Naive thymus-derived CD8-positive, alpha-beta T cell (primary cell): ENCODE measurements at regions not wholly inside any gene's neighbourhood (a gene's known extent, or its start where the extent isn't known, plus 50 kb on each side); places are given as distances from the start of the nearest gene placed in this dataset.

Experiments used
- ATAC-seq, 2 donors: fragments of 150-1000 bp; cut with Tn5 transposase in 1 of 2; sonication (Bioruptor Pico), chemical (Tn5 transposase) in 1 of 2; 1 replicate in 1 of 2; 2 replicates in 1 of 2; pipeline ENCODE4 v1.10.0; 2021; ENCODE audit warnings: mild to moderate bottlenecking in 2 of 2, moderate library complexity in 2 of 2
- POLR2A ChIA-PET: fragments of 350-600 bp; sonication (Branson Sonifier 250); formaldehyde crosslinking; loops from one replicate; lab custom pipeline; 2021; ENCODE audit warnings: antibody characterized with exemption; lab: Charles Lee
- DNase-seq, 10 donors: peaks; one replicate each; pipeline versions ENCODE4 v3.0.0 to v3.0.0-alpha.2; 2020 to 2022
- H3K27ac Mint-ChIP-seq, 10 donors: one replicate each; pipeline ENCODE4 v1.8.0; 2020 to 2022; ENCODE audit warnings: mild to moderate bottlenecking in 10 of 10, mixed read lengths in 10 of 10, moderate library complexity in 4 of 10, inconsistent platforms in 1 of 10
- H3K27me3 Mint-ChIP-seq, 5 donors: one replicate each; pipeline ENCODE4 v1.8.0; 2021 to 2022; ENCODE audit warnings: mixed read lengths in 5 of 5
- H3K36me3 Mint-ChIP-seq, 3 donors: one replicate each; pipeline ENCODE4 v1.8.0; 2020 to 2022; ENCODE audit warnings: mixed read lengths in 3 of 3, mild to moderate bottlenecking in 2 of 3, inconsistent platforms in 1 of 3
- H3K4me1 Mint-ChIP-seq, 4 donors: one replicate each; pipeline ENCODE4 v1.8.0; 2021 to 2022; ENCODE audit warnings: mixed read lengths in 4 of 4
- H3K4me3 Mint-ChIP-seq, 10 donors: one replicate each; pipeline ENCODE4 v1.8.0; 2020 to 2022; ENCODE audit warnings: mild to moderate bottlenecking in 10 of 10, mixed read lengths in 10 of 10, moderate library complexity in 6 of 10, inconsistent platforms in 1 of 10
- H3K9me3 Mint-ChIP-seq, 9 donors: one replicate each; pipeline ENCODE4 v1.8.0; 2020 to 2022; ENCODE audit warnings: mixed read lengths in 9 of 9, mild to moderate bottlenecking in 3 of 9, inconsistent platforms in 1 of 9, moderate library complexity in 1 of 9

GRCh38 chr5:82784521-82784920 lies 292.7 kb downstream of the TMEM167A start:
- no peaks in the 10 kb centered on the region for H3K4me1 Mint-ChIP-seq
- no peak overlapping the region for H3K27ac Mint-ChIP-seq
- POLR2A ChIA-PET = no interaction called here
- DNase-seq (no peak), ATAC-seq (no peak)
- peaks cover 0 to 5% (median 0%) of the 10 kb centered on the region in 5 donors for H3K27me3 Mint-ChIP-seq
- peaks cover 0 to 2% (median 0%) of the 10 kb centered on the region in 9 donors for H3K9me3 Mint-ChIP-seq
- H3K36me3 Mint-ChIP-seq = no peaks in the 10 kb centered on the region
- no peak overlapping the region for H3K4me3 Mint-ChIP-seq

- H3K27me3 Mint-ChIP-seq = peaks cover 0 to 9% (median 0%) of the 10 kb centered on the region in 5 donors
- ATAC-seq = no peak
- H3K4me1 Mint-ChIP-seq = peaks cover 0 to 5% (median 3%) of the 10 kb centered on the region in 4 donors
- no peak for DNase-seq
- no peaks in the 10 kb centered on the region for H3K36me3 Mint-ChIP-seq
- peaks cover 0 to 2% (median 0%) of the 10 kb centered on the region in 9 donors for H3K9me3 Mint-ChIP-seq
- H3K27ac Mint-ChIP-seq = peak overlapping the region in 1 of 10 donors; percentile 8
- H3K4me3 Mint-ChIP-seq = no peak overlapping the region
- POLR2A ChIA-PET = no interaction called here
Measured at GRCh38 chr5:82777106-82777505, 300.1 kb downstream of the TMEM167A start.

- Mint-ChIP-seq H3K4me3 (no peak overlapping the region), H3K9me3 (no peaks in the 10 kb centered on the region), H3K4me1 (peaks cover 0 to 5% (median 3%) of the 10 kb centered on the region in 4 donors), H3K27me3 (peaks cover 0 to 15% (median 4%) of the 10 kb centered on the region in 5 donors), H3K27ac (no peak overlapping the region), H3K36me3 (no peaks in the 10 kb centered on the region)
- DNase-seq = no peak
- no peak for ATAC-seq
- POLR2A ChIA-PET = no interaction called here
Measured at GRCh38 chr5:82772281-82772680, 304.9 kb downstream of the TMEM167A start.

DNA sequence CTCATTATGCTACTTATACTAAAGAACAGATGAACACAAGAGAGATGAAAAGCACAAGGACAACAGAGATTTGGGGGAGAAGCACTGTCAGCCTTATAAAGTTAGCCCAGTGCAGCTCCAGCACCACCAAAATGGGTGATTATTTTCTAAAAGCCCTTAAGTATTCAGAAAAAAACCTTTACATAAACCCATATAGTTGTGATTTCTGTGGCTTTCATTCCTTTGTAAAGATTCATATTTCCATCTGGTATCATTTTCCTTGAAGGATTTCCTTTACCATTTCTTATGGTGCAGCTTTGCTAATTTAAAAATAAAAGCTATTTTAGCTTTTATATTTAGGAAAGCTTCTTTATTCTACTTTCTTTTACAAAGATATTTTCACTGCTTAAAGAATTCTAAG lies 311.0 kb downstream of the TMEM167A start:
- H3K27me3 Mint-ChIP-seq = peaks cover 0 to 10% (median 3%) of the 10 kb centered on the region in 5 donors
- no peak overlapping the region for H3K4me3 Mint-ChIP-seq
- H3K36me3 Mint-ChIP-seq = no peaks in the 10 kb centered on the region
- DNase-seq = no peak
- H3K27ac Mint-ChIP-seq = no peak overlapping the region
- POLR2A ChIA-PET = no interaction called here
- no peaks in the 10 kb centered on the region for H3K4me1 Mint-ChIP-seq
- no peak for ATAC-seq
- no peaks in the 10 kb centered on the region for H3K9me3 Mint-ChIP-seq

DNA sequence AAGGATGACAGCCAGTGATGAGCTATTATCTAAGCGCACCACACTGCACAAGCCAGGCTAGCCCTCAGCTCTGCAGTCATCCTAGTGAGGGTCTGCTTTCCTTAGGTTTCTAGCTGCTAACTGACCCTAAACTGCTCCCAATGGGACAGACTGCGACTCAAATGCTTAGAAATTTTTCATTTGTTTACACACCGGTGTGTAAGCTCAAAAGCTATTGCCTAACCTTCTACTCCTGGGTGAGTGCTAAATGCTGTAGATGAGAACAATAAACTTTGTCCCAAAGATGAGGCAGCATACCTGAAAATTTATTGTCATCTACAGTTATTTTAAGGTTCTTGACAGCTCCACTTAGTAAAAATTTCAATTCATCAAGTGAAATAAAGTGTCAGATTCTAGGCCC lies 311.4 kb downstream of the TMEM167A start:
- peaks cover 0 to 7% (median 2%) of the 10 kb centered on the region in 5 donors for H3K27me3 Mint-ChIP-seq
- no peaks in the 10 kb centered on the region for H3K4me1 Mint-ChIP-seq
- H3K27ac Mint-ChIP-seq = no peak overlapping the region
- POLR2A ChIA-PET = no interaction called here
- no peaks in the 10 kb centered on the region for H3K36me3 Mint-ChIP-seq
- DNase-seq (no peak), ATAC-seq (no peak)
- no peaks in the 10 kb centered on the region for H3K9me3 Mint-ChIP-seq
- no peak overlapping the region for H3K4me3 Mint-ChIP-seq

DNA sequence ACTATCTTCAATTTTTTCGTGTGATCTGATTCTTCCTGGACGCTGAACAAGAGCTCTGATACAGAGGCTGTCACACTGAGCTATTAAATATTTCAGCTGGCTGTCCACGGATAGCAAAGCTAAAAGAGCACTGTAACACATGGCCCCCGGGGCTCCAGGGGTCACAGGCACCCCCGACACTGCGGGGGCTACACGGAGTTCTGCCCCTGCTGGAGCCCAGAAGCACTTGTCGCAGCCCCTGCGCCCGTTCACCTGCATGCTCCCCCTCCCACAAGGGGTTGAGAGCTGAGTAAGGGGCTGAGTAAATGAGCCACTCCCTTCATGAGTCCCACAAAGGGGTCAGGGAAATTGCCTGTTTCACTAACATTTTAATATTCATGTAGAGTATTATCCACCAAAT lies 316.3 kb downstream of the TMEM167A start:
- POLR2A ChIA-PET = no interaction called here
- ATAC-seq (no peak), DNase-seq (no peak)
- H3K27ac Mint-ChIP-seq = no peak overlapping the region
- peaks cover 0 to 1% (median 0%) of the 10 kb centered on the region in 4 donors for H3K4me1 Mint-ChIP-seq
- H3K36me3 Mint-ChIP-seq = no peaks in the 10 kb centered on the region
- no peaks in the 10 kb centered on the region for H3K9me3 Mint-ChIP-seq
- peaks cover 0 to 3% (median 0%) of the 10 kb centered on the region in 5 donors for H3K27me3 Mint-ChIP-seq
- H3K4me3 Mint-ChIP-seq = no peak overlapping the region

GRCh38 chr5:82758881-82759280 lies 318.3 kb downstream of the TMEM167A start:
- Mint-ChIP-seq H3K36me3 (no peaks in the 10 kb centered on the region), H3K9me3 (no peaks in the 10 kb centered on the region), H3K4me3 (no peak overlapping the region), H3K4me1 (peaks cover 0 to 1% (median 0%) of the 10 kb centered on the region in 4 donors), H3K27ac (no peak overlapping the region), H3K27me3 (peaks cover 0 to 3% (median 0%) of the 10 kb centered on the region in 5 donors)
- DNase-seq (no peak), ATAC-seq (no peak)
- POLR2A ChIA-PET = no interaction called here

- H3K4me3 Mint-ChIP-seq = no peak overlapping the region
- DNase-seq (no peak), ATAC-seq (no peak)
- POLR2A ChIA-PET = no interaction called here
- H3K4me1 Mint-ChIP-seq = peaks cover 0 to 1% (median under 1%) of the 10 kb centered on the region in 4 donors
- peaks cover 0 to 3% (median 0%) of the 10 kb centered on the region in 5 donors for H3K27me3 Mint-ChIP-seq
- no peaks in the 10 kb centered on the region for H3K36me3 Mint-ChIP-seq
- H3K27ac Mint-ChIP-seq = no peak overlapping the region
- H3K9me3 Mint-ChIP-seq = peaks cover 0 to 9% (median 3%) of the 10 kb centered on the region in 9 donors
Measured at GRCh38 chr5:82754759-82755158, 322.4 kb downstream of the TMEM167A start.

GRCh38 chr5:82754036-82754746 lies 323.0 kb downstream of the TMEM167A start:
- POLR2A ChIA-PET = no interaction called here
- no peak overlapping the region for H3K4me3 Mint-ChIP-seq
- peaks cover 0 to 3% (median 0%) of the 10 kb centered on the region in 5 donors for H3K27me3 Mint-ChIP-seq
- DNase-seq = no peak
- H3K9me3 Mint-ChIP-seq = peaks cover 0 to 9% (median 3%) of the 10 kb centered on the region in 9 donors
- ATAC-seq = no peak
- H3K27ac Mint-ChIP-seq = no peak overlapping the region
- H3K4me1 Mint-ChIP-seq = peaks cover 4 to 6% (median 4%) of the 10 kb centered on the region in 4 donors
- H3K36me3 Mint-ChIP-seq = no peaks in the 10 kb centered on the region

DNA sequence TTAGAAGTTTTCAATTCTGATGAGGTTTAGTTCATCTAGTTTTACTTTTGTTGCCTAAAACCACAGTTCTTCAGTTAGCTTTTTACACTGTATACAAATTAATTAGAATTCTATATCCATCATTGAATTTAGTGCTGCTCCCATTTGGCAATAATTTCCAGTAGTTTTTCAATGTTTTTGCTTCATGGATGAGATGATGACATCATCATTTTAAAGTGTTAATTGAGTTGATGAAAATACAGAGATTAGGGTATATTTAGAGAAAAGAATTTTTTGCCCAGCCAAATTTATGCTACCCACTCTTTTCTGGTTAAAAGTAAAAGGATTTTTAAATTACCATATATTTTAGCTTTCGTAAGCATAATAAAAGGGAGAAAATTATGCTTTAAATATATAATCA lies 323.8 kb downstream of the TMEM167A start:
- ATAC-seq (no peak), DNase-seq (no peak)
- H3K4me3 Mint-ChIP-seq = no peak overlapping the region
- H3K9me3 Mint-ChIP-seq = peaks cover 0 to 9% (median 3%) of the 10 kb centered on the region in 9 donors
- peaks cover 0 to 3% (median 0%) of the 10 kb centered on the region in 5 donors for H3K27me3 Mint-ChIP-seq
- H3K36me3 Mint-ChIP-seq = no peaks in the 10 kb centered on the region
- no peak overlapping the region for H3K27ac Mint-ChIP-seq
- H3K4me1 Mint-ChIP-seq = peaks cover 9 to 14% (median 13%) of the 10 kb centered on the region in 4 donors
- POLR2A ChIA-PET = no interaction called here

- H3K4me3 Mint-ChIP-seq = no peak overlapping the region
- POLR2A ChIA-PET = no interaction called here
- ATAC-seq (no peak), DNase-seq (no peak)
- H3K9me3 Mint-ChIP-seq = peaks cover 0 to 9% (median 3%) of the 10 kb centered on the region in 9 donors
- H3K27ac Mint-ChIP-seq = peak overlapping the region in 3 of 10 donors; percentile 51 to 95 (median 53)
- peaks cover 0 to 1% (median 0%) of the 10 kb centered on the region in 5 donors for H3K27me3 Mint-ChIP-seq
- H3K4me1 Mint-ChIP-seq = peaks cover 16 to 29% (median 22%) of the 10 kb centered on the region in 4 donors
- H3K36me3 Mint-ChIP-seq = no peaks in the 10 kb centered on the region
Measured at GRCh38 chr5:82749461-82749820, 327.8 kb downstream of the TMEM167A start.

DNA sequence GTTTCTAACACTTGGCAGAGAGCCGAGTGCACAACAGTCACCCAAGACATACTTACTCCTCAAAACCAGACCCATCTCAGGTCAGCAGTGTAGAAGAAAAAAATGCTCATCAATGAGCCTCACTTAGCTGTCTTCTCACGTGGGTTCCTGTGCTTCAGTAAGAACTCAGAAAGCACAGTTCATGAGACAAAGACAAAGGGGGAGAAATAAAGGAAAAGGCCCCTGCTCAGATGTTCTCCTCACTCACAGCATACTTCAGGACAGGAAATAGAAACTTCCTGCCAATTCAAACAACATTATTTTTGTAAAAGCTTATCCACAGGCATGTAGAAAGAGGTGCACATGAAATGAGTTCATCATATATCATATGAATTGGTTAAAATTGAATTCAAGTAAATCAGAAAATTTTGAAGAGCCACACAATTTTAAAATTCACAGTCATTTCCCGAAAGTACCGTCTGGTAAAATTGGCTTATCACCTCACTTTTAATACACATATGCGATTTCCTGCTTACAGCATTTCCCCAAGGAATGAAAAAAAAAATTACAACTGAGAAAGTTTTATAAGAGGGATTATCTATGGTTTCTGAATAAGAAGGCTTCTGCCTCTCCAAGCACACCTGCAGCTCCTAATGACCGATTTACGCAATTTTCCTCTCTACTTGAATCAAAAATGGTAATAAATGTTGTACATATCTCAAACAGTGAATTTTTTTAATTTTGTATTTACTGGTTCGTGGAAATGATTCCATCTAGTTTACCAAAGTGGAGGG lies 328.3 kb downstream of the TMEM167A start:
- peak overlapping the region in 7 of 10 donors; percentile 15 to 66 (median 23) for H3K4me3 Mint-ChIP-seq
- H3K27ac Mint-ChIP-seq = peak overlapping the region; percentile 14 to 95 (median 42)
- ATAC-seq = peak in 1 of 2 donors; percentile 46
- H3K27me3 Mint-ChIP-seq = peaks cover 0 to 1% (median 0%) of the 10 kb centered on the region in 5 donors
- peak in 2 of 10 donors; percentile 1 to 10 for DNase-seq
- peaks cover 16 to 29% (median 22%) of the 10 kb centered on the region in 4 donors for H3K4me1 Mint-ChIP-seq
- H3K36me3 Mint-ChIP-seq = no peaks in the 10 kb centered on the region
- POLR2A ChIA-PET = no interaction called here
- H3K9me3 Mint-ChIP-seq = peaks cover 0 to 9% (median 3%) of the 10 kb centered on the region in 9 donors

GRCh38 chr5:82747986-82748385 lies 329.2 kb downstream of the TMEM167A start:
- Mint-ChIP-seq H3K4me3 (peak overlapping the region in 3 of 10 donors; percentile 15 to 66 (median 48)), H3K27me3 (peaks cover 0 to 1% (median 0%) of the 10 kb centered on the region in 5 donors), H3K4me1 (peaks cover 16 to 29% (median 22%) of the 10 kb centered on the region in 4 donors), H3K27ac (peak overlapping the region in 5 of 10 donors; percentile 34 to 95 (median 68)), H3K36me3 (no peaks in the 10 kb centered on the region), H3K9me3 (peaks cover 0 to 9% (median 3%) of the 10 kb centered on the region in 9 donors)
- POLR2A ChIA-PET = no interaction called here
- DNase-seq = no peak
- ATAC-seq = no peak
